ENCODE measurements at regions not wholly inside any gene's neighbourhood (a gene's known extent, or its start where the extent isn't known, plus 50 kb on each side); places are given as distances from the start of the nearest gene placed in this dataset.
"Not testable (repeated sequence)": the region's sequence is repeated elsewhere in the genome, so short reads cannot be mapped to it uniquely, and the experiment has no call there.

DNA sequence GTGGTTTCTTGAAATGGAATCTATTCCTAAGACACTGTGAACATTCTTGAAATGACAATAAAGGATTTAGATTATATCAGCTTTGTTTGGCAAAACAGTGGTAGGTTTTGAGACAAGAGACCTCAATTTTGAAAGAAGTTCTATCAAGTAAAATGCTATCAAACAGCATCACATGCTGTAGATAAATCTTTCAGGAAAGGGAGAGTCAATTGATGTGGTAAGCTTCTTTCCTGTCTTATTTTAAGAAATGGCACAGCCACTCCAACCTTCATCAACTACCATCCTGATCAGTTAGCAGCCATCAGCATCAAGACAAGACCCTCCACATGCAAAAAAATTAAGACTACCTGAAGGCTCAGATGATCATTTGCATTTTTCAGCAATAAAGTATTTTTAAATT, 495.4 kb downstream of the TRIB2 start:
- no peak for DNase-seq (ENCODE audit: low spot score)

DNA sequence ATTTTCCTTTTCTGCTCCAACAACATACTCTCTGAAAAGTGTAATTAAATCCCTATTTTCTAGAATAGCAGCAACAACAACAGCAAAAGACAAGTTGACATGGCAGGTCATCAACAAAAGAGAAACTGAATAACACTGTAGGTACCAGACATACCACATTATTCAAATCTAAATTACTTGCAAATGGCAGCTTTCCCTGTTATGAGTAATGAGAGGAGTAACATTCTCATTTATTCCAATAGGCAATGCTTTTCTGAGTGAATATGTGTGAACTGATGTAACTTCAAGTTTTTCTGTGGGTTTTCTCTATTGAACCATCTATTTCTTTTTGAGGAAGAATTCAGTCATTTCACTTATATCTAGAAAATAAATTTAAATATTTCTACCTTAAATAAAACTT, 501.5 kb downstream of the TRIB2 start:
- DNase-seq (ENCODE audit: low spot score) = no peak

DNA sequence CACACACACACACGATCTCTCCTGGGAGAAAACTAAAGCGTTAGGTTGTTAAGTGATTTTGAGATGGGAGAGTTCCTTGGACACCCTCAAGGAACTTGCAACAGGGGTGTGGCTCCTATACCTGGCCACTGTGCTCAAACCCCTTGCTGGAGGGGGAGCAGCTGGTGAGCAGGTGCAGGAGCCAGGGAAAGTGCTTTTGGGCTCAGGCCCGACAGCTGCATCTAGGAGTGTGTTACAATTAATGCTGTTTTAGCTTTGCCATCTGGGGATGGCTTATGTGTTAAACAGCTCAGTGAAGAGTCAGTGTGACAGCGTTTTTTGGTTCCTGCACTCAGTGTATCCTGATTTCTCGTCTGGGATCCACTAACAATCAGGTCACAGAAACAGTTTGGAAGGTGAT, 510.8 kb downstream of the TRIB2 start:
- no peak for DNase-seq (ENCODE audit: low spot score)

DNA sequence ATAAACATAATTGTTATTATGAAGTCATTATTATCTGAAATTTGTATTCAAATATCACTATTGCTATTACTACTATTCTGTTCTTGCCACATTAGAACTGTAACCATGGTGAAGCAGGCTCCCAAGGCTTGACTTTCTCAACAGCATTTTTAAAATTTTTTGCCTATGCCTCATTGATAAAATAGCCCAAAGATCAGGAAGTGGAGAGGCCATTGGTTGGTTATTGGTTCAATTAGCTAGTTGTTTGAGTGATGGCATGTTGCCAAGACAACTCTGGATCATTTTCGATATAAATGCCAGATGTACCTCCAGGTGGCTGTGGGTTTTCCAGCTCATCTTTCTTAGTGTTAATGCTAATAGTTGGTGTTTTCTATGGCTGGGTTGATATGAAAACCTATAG, 513.5 kb downstream of the TRIB2 start:
- DNase-seq (ENCODE audit: low spot score) = no peak

DNA sequence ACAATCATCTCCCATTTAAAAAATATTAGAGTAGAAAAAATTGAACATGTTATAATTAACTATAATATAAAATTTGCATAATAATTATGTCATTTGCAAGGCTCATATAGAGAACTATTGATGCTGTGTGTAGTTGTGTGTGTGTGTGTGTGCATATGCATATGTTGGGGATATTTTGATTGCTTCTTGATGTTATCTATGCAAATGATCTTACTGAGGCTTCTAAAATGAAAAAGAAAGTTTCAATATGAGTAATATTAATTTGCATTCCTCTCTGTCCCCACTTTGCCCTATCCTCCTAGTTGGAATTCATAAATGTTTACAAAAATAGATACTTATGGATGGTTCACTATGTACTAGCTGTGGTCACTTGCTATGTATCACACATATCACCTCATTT, 523.3 kb downstream of the TRIB2 start:
- DNase-seq (ENCODE audit: low spot score) = no peak

DNA sequence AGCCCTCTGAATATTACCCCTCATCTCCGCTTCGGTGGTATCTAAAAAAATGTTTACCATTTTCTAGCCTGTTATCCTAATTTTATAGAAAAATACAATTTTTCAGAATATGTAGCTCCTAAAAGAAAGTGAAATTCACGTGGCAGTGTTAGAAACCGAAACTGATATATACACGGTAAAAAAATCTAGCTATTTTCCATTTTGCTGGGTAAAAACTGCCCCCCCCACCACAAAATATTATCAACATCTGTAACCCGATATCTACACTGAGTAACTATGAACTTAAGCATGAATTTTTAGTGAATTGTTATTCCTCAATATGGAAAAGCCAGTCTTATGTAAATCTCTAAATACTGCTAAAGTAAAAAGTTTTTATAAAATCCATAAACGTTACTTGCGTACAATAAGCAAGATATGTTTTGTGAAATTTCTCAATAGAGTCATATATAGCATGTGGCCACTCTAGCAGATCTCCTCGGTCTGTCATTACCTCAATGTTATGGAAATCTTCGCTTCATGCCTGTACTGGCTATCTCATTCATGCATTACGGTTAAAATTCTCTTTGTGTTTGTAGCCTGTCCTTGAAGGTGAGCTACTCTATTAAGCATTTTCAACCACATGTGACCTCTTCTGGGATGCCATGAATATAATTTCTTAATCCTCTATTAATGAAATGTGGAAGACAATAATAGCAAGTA, 524.2 kb downstream of the TRIB2 start:
- DNase-seq (ENCODE audit: low spot score) = no peak

DNA sequence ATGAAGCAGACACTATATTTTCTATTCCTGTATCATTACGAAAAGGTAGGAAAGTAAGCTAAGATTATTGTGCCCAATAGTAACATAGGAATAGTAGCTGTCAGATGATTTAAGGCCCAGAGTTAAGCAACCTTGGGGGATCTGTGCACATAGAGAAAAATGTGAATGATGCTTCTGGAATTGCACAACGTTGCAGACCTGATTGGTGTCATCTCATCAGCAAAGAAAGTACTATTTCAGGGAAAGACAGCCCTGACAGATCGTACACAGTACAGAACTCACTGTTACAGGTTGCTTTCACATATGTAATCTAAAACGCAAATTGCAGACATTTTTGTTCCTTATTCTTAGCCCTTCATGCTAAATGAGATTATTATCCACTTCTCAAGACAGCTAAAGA, 535.9 kb downstream of the TRIB2 start:
- DNase-seq (ENCODE audit: low spot score) = no peak

DNA sequence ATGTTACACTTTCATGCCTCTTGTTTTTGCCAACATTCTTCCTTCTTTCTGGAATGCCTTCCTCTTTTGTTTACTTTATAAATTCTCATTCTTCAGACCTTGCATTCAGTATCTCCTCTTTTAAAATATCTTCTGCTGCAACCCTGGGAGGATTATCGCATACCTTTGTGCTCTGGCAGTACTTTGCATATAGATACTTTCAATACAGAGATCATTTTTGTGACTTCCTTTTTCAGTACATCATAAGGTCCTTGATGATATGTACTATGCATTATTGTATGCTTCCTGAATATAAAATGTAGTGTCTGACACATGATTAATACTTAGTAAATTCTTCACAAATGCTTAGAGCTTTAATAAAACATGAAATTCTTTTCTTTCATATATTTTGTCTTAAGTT, 538.7 kb downstream of the TRIB2 start:
- DNase-seq (ENCODE audit: low spot score) = no peak

DNA sequence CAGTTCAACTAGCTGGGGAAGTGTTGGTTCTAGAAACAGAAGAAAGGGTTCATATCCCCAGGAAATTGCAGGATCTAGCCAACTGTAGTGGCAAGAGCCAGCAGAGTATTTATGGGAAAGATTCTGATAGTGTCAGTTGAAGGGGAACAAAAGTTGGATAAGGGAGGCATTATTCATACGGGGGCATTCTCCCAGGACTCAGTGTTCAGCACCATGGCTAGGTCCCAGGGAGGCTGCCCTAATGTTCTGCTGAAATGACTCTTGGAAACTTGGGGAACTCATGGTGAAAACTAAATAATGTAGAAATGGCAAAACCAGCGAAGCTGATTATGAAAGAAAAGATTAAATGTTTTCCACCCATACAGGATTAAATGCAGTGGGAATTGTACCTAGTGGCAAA, 543.7 kb downstream of the TRIB2 start:
- no peak for DNase-seq (ENCODE audit: low spot score)

DNA sequence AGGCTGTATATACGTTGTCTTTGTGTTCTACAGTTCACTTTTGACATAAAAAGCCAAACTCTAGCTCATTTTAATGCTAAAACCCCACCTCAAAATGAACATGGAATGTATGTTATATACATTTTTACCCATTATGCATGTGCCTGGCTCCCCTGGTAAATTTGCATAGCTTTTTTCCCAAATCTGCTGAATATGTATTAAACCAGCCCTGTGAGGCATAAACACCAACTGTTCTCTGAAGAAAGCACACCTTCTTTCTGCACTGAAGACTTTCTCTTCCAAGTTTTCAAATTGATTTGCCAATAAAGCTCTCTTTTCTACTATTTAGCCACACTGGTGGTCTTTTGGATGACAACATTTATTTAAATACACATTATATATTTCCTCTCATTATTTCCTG, 549.4 kb downstream of the TRIB2 start:
- no peak for DNase-seq (ENCODE audit: low spot score)

DNA sequence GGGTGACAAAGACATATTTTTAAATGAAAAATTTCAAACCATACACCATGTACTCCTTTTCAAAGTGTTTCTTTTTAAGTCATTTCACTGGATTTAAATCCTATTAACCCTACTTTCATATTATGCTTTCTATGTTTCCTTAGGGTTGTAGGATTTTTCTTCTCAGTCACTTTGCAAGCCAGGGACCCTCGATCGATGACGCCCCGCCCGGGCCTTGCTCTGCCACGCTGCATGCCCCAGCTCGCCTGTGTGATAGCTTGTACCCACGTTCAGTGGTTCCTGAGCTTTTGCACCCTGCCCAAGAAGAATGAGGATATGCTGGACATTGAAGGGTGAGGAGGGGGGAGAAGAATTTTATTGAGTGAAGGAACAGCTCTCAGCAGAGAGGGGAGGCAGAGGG, 568.0 kb downstream of the TRIB2 start:
- DNase-seq (ENCODE audit: low spot score) = no peak

DNA sequence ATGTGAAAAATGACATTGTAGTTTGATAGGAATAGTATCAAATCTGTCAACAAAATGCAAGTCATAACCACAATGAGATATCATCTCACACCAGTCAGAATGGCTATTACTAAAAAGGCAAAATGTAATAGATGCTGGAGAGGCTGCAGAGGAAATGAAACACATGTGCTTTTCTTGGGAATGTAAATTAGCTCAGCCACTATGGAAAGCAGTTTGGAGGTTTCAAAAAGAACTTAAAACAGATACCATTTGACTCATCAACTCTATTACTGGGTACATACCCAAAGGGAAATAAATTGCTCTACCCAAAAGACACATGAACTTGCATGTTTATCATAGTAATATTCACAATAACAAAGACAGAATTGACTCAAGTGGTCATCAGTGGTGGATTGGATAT, 572.6 kb downstream of the TRIB2 start:
- no peak for DNase-seq (ENCODE audit: low spot score)

DNA sequence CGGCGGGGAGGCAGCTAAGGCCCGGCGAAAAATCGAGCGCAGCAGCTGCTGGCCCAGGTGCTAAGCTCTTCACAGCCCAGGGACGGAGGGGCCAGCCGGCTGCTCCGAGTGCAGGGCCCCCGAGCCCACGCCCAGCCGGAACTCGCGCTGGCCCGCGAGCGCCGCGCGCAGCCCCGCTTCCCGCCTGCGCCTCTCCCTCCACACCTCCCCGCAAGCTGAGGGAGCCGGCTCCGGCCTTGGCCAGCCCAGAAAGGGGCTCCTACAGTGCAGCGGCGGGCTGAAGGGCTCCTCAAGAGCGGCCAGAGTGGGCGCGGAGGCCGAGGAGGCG, 591.7 kb downstream of the TRIB2 start:
- DNase-seq (ENCODE audit: low spot score) = not testable (repeated sequence)

DNA sequence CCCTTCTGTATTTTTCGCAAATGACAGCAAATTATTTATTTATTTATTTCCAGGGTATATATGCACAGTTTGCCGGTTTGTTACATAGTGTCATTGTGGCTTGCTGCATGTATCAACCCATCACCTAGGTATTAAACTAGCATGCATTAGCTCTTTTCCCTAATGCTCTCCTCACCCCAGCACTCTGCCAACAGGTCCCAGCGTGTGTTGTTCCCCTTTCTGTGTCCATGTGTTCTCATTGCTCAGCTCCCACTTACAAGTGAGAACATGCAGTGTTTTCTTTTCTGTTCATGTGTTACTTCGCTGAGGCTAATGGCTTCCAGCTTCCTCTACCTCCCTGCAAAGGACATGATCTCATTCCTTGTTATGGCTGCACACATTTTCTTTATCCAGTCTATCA, 592.3 kb downstream of the TRIB2 start:
- DNase-seq (ENCODE audit: low spot score) = no peak

DNA sequence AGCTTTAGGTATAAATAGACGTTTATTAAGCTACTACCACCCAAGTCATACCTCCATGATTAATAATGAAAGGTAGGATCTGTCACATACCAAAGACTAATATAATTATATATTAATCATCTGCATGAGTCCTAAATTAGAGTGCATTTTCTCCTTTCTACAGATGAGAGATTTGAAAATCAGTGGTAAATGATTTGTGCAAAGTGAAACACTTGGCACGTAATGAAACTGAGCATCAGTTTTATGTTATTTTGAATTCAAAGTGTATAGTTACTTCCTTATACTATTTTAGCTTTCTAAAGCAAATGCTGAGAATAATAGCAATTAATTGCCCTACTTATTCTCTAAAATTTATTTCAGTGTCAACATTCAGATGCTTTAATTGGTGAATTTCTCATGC, 615.3 kb downstream of the TRIB2 start:
- DNase-seq (ENCODE audit: low spot score) = no peak

DNA sequence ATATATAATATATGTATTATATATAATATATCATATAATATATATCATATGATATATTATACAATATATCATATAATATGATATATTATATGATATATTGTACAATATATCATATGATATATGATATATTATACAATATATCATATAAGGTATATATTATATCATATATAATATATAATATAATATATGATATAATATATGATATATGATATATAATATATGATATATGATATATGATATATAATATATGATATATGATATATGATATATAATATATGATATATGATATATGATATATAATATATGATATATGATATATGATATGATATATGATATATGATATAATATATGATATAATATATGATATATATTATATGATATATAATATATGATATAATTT, 617.3 kb downstream of the TRIB2 start:
- DNase-seq (ENCODE audit: low spot score) = peak; percentile 18

DNA sequence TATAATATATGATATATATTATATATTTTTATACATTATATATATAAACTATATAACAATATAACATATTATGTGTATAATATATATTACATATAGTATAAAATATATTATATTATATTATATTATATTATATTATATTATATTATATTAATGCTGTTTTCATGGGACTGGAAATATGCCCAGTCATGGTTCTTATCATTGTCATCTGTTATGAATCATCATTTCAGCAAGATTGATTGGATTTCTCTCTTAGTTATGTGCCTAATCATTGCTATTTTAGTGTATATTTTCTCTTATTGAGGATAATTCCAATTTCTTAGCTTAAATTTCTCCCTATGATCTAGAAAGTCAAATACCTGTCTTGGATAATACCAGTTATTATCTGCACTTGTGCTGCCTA, 617.8 kb downstream of the TRIB2 start:
- no peak for DNase-seq (ENCODE audit: low spot score)

DNA sequence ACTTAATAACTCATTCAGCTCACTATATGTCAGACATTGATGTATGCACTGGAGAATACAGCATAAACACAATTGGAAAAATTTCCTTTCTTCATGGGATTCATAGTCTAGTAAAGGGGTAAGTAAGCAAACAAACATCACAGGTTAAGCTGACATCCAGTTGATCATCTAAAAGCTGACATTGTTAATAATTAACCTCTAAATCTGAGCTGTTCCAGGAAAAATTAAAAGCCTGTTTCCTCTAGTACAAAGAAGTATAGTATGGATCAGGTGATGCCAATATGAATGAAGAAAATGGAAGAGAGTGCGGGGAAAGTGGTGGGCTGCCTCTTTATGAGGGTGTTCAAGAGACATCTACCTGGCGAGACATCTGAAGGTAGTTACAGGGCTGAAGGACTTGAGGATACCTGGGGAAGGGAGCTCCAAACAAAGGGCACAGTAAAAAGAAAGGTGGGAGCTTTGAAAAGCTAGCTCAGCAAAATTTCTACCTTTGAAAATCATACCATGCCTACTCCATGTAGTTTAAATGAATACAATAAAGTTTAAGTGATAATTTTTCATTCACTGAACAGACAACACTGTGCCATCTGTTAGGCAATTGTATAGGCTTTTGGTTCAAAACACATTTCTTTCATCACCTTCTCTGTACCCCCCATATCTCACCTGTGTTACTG, 619.3 kb downstream of the TRIB2 start:
- no peak for DNase-seq (ENCODE audit: low spot score)

DNA sequence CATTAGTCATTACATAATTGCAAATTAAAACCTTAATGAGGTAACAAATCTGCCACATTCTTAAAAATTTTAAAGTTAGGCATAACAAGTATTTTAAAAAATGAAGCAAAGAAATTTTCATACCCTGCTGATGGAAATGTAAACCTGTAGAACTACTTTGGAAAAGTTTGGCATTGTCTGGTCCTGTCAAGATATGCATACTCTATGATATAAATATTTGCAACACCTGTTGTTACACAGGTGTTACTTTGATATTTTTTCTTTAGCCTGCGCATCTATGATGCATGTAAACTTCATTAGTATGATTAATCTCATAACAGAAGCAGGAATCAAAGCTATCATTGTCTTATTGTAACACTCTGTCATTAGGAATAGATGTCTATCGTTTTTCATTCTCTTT, 634.3 kb downstream of the TRIB2 start:
- DNase-seq (ENCODE audit: low spot score) = no peak

DNA sequence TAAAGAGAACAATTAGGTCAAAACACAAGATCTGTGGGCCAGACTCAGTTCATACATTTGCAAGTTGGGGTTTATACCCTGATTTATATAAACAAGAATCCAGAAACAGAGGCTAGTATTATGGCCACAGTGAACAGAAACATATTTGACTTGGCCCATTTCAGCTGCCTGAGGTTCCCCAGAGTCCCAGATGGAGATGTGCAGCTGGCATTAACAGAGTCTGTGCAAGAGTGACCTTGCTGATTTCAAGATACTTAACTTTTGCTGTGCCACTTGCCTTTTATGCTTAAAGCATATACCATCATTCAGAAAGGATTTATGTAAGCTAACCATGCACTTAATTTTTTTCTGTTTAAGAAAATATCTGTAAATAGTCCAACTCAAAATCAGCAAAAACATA, 636.3 kb downstream of the TRIB2 start:
- DNase-seq (ENCODE audit: low spot score) = no peak

DNA sequence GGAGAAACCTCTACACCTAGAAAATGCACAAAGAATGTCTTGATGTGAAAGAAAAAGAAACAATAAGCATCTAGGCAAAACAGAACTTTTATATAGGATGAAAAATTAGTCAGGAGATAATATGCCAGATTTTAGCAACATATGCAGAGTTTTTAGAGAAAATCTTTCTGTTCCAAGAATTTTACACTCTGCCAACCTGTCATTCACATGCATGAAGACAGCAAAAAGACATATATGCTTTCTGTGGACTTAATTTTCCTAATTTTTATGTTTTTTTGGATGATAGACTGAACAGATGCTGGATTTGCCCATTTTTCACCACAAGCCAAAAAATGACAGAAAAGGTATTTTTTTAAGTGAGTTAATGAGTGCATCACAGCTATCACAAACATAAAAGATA, 637.3 kb downstream of the TRIB2 start:
- no peak for DNase-seq (ENCODE audit: low spot score)

DNA sequence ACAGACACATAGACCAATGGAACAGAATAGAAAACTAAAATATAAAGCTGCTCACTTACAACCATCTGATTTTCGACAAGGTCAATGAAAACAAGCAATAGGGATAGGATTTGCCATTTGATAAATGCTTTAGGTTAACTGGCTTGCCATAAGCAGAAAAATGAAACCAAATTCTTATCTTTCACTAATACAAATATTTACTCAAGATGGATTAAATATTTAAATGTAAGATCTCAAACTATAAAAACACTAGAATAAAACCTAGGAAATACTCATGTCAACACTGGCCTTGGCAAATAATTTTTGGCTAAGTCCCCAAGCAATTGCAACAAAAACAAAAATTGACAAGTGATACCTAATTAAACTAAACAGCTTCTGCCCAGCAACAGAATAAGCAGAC, 665.2 kb downstream of the TRIB2 start:
- not testable (repeated sequence) for DNase-seq (ENCODE audit: low spot score)

DNA sequence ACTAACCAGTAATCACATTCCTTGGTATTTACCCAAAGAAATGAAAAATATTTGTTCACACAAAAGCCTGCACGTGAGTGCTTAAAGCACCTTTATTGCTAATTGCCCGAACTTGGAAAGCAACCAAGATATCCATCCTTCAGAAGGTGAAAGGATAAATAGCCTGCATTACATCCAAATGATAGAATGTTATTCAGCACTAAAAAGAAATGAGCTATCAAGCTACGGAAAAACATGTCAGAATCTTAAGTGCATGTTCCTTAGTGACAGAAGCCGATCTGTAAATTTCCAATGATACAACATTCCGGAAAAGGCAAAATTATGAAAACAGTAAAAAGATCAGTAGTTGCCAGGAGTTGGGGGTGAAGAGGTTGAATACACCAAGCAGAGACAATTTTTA, 672.4 kb downstream of the TRIB2 start:
- DNase-seq (ENCODE audit: low spot score) = not testable (repeated sequence)

DNA sequence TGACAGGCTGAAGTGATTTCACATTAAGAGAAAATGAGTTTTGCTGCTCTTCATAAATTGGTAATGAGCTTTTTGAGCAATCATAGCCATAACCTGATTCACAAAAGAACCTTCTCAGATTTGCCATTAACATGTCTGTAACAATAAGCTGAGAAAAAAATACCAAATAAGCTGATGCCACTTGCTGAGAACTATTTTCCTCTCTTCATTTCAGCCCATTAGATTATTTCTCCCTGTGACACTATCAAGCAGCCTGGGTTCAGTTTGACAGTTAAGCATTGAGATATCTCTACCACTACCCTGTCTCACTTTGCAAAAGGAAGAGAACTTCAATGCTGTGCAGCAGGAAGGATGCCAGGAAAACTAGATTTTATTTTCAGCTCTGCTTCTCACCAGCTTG, 673.9 kb downstream of the TRIB2 start:
- no peak for DNase-seq (ENCODE audit: low spot score)

Data from cerebellar cortex (tissue), 1 donor.